ENCODE measurements at regions not wholly inside any gene's neighbourhood (a gene's known extent, or its start where the extent isn't known, plus 50 kb on each side); places are given as distances from the start of the nearest gene placed in this dataset.
A peak's percentile ranks its signal among the peaks of the same experiment; 100 is the strongest.

GRCh38 chr1:224051086-224051406 is 62.9 kb upstream of the FBXO28 start:
- Histone ChIP-seq H3K9me3 (replicated peaks; ENCODE audit: control insufficient read depth, insufficient read depth, low read length) (no peaks in the 10 kb centered on the region), H3K9ac (replicated peaks; ENCODE audit: extremely low read depth, insufficient read depth, low read length) (no peak overlapping the region), H4K20me1 (replicated peaks; ENCODE audit: control insufficient read depth, extremely low read depth, insufficient read depth, low read length) (no peaks in the 10 kb centered on the region), H3K4me3 (replicated peaks in 1 of 3; ENCODE audit: insufficient read depth in 1 of 3, low read depth in 1 of 3, low read length in 3 of 3) (no peak overlapping the region), H3K27me3 (ENCODE audit: control insufficient read depth in 2 of 2, insufficient read depth in 2 of 2, low read length in 2 of 2) (no peaks in the 10 kb centered on the region), H3K4me2 (ENCODE audit: insufficient read depth, low read length) (peak overlapping the region; percentile 19), H3K79me2 (ENCODE audit: control insufficient read depth, insufficient read depth, low read length) (no peaks in the 10 kb centered on the region), H3K27ac (ENCODE audit: insufficient read depth, low read depth, low read length) (no peak overlapping the region), H3K36me3 (ENCODE audit: control insufficient read depth in 2 of 2, extremely low read depth in 1 of 2, insufficient read depth in 2 of 2, low read length in 2 of 2) (no peaks in the 10 kb centered on the region), H2AFZ (ENCODE audit: low read depth, low read length) (peak overlapping the region; percentile 65), H3K4me1 (ENCODE audit: control insufficient read depth, extremely low read depth, insufficient read depth, low read length) (peaks cover 32% of the 10 kb centered on the region), H3K9me1 (replicated peaks; ENCODE audit: control insufficient read depth, extremely low read depth, insufficient read depth, low read length) (no peaks in the 10 kb centered on the region)
- dilution Hi-C loops (cut with MboI; ENCODE audit: extremely low pct_ligation_motif_present, low sequenced_read_pairs), result no loop called here
- DNase-seq (ENCODE audit: low read depth, low spot score) (no peak), FAIRE-seq (no peak)
- POLR2A ChIA-PET, result no interaction called here
- CTCF ChIA-PET, result interaction anchor here (0.7 to 4.9 kb wide), 22 partner anchors 9 to 871 kb away, joined by 3 to 62 read pairs (median 5); partner anchors contain the start of gene TP53BP2
- intact Hi-C loops (cut with micrococcal nuclease), result loop anchor here (1.0 to 5.0 kb wide), 4 partner anchors 58 to 353 kb away; no protein-coding TSS in a partner anchor
- BruUV-seq (replicated peaks), result no TSS peak
- TF ChIP-seq GATA2 (IDR thresholded peaks at IDR 0.05; ENCODE audit: insufficient read depth, insufficient read length, low read depth, low read length), result no peak
- TF ChIP-seq EZH2 (IDR thresholded peaks at IDR 0.05; ENCODE audit: borderline replicate concordance, low read depth, low read length, severe bottlenecking), result no peak
- TF ChIP-seq JUN (IDR thresholded peaks at IDR 0.05; ENCODE audit: borderline replicate concordance, insufficient read depth, insufficient read length, low read depth), result no peak
- no peak for TF ChIP-seq MYC (IDR thresholded peaks at IDR 0.05; ENCODE audit: low read depth, low read length)
- TF ChIP-seq MAX (IDR thresholded peaks at IDR 0.05; ENCODE audit: insufficient read depth, insufficient read length), result no peak
- TF ChIP-seq CTCF (IDR thresholded peaks at IDR 0.05; ENCODE audit: extremely low read depth in 1 of 2, insufficient read depth in 1 of 2, low read depth in 1 of 2, low read length in 2 of 2), result no peak
- TF ChIP-seq FOS (IDR thresholded peaks at IDR 0.05; ENCODE audit: borderline replicate concordance, insufficient read depth, low read length), result no peak
- no peak for TF ChIP-seq POLR2A (IDR thresholded peaks at IDR 0.05; ENCODE audit: low read depth, low read length)
- no peak for TF ChIP-seq POLR2AphosphoS5 (IDR thresholded peaks at IDR 0.05; ENCODE audit: insufficient read depth, low read depth, low read length)
